GM18907 (cell line): ENCODE measurements at regions not wholly inside any gene's neighbourhood (a gene's known extent, or its start where the extent isn't known, plus 50 kb on each side); places are given as distances from the start of the nearest gene placed in this dataset.
"Not testable (repeated sequence)": the region's sequence is repeated elsewhere in the genome, so short reads cannot be mapped to it uniquely, and the experiment has no call there.

ENCODE experiments used
- ATAC-seq: cut with Tn5 transposase; IDR thresholded peaks from one replicate; pipeline ENCODE4 v1.9.1; 2021; ENCODE audit warnings: mild to moderate bottlenecking, moderate library complexity; ENCODE audit not compliant: unreplicated experiment

GRCh38 chr4:123624959-123625358 lies 228.4 kb downstream of the SPRY1 start:
- ATAC-seq, result peak; percentile 53

GRCh38 chr4:123628288-123628687 lies 231.7 kb downstream of the SPRY1 start:
- no peak for ATAC-seq

- peak; percentile 60 for ATAC-seq
Observed at GRCh38 chr4:123631786-123632692, 235.4 kb downstream of the SPRY1 start.

DNA sequence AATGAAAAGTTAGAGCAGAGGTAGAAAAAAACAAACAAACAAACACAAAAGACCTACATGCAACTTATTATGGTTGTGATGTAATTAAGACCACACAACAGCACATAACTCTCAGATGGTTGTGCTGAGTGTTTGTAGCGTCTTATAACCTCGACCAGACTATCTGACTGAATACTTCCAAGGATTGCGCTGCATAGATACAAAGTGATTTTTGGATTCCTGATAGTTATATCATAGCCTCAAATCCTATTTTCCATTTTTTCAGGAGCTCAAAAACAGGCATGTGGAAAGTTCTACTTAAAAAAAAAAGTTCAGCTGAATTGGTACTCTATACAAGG lies 236.1 kb downstream of the SPRY1 start:
- ATAC-seq, result no peak

GRCh38 chr4:123638834-123639233 lies 242.2 kb downstream of the SPRY1 start:
- ATAC-seq, result no peak

DNA sequence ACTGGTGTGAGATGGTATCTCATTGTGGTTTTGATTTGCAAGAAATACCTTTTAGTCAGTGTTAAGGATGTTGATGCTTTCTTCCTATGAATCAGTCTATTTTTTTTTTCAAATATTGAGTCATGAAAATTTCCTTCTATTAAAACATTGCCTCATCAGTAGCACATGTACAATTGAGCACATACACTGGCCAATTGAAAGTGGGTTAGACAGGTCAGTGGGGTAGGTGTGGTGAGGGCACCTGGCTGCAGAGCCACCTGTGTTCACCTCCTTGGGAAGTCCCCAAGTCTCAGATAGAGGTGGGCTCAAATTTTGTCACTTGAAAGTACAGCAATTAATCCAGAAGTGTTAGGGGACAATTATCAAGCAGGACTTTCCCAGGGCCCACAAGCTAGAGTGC lies 243.7 kb downstream of the SPRY1 start:
- no peak for ATAC-seq

DNA sequence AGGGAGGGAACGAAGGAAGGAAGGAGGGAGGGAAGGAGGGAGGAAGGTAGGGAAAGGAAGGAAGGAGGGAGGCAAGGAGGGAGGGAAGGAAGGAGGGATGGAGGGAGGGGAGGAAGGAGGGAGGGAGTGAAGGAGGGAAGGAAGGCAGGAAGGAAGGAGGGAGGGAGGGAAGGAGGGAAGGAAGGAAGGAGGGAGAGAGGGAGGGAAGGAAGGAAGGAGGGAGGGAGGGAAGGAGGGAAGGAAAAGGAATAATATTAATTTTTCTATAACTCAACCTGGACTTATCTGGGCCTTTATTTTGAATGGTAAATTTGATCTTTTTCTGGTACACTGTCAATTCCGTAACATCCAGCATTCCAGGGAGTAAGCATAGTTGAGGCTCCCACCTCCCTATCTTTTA lies 244.2 kb downstream of the SPRY1 start:
- no peak for ATAC-seq

DNA sequence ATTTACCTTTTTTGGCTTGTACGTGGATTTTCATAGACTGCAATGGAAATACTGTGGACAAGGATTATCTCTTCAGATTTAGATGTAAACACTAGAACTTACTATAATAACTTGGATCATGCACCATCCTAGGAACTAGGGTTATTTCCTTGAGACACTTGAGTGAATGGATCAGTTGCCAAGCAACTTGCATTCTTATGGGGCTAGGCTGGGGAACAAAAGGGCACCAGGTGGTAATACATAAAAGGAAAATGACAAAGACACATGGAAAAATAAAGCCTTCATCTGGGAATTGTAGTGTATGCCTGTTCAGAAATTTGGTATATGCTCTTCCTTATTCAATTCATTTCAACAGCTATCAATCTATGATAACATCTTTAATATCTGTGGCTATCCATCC lies 247.1 kb downstream of the SPRY1 start:
- no peak for ATAC-seq

- ATAC-seq, result peak; percentile 98
Observed at GRCh38 chr4:123649250-123649644, 252.7 kb downstream of the SPRY1 start.

DNA sequence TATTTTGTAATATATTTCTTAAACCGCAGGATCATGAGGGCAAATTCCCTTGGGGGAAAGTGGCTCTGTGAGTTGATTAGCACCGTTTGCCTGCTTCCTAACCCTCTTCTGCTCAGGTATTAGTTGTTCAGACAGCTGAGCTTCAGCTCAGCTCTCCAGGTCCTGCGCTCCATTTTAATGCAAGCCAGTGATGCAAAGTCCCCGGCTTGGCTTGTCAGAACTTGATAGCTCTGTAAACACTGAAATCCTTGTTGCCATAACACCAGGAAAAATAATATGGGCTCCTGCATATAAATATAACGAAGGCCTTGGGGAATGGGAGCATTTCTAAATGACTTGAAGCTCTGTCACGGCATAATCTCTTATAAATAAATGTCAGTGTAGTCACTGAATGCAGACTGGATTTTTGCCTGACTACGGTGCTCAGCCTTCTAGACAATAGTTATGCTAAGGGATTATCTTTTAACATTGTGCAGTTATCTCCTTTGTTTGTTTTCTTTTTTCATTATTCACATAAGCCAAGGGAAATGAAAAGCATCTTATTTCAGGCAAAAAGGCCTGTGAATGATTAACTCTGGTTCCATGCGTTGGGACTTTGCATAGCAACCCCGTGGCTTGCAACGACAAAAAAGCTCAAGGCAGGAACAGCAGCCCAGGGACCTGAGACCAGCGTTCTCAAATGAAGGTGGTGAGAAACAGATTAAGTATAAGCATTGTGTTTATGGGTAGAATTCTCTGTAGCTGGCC lies 253.2 kb downstream of the SPRY1 start:
- ATAC-seq, result peak; percentile 66

GRCh38 chr4:123651066-123651465 lies 254.5 kb downstream of the SPRY1 start:
- no peak for ATAC-seq

GRCh38 chr4:123651536-123652180 lies 255.1 kb downstream of the SPRY1 start:
- ATAC-seq, result no peak

- no peak for ATAC-seq
Observed at GRCh38 chr4:123652476-123652875, 255.9 kb downstream of the SPRY1 start.

DNA sequence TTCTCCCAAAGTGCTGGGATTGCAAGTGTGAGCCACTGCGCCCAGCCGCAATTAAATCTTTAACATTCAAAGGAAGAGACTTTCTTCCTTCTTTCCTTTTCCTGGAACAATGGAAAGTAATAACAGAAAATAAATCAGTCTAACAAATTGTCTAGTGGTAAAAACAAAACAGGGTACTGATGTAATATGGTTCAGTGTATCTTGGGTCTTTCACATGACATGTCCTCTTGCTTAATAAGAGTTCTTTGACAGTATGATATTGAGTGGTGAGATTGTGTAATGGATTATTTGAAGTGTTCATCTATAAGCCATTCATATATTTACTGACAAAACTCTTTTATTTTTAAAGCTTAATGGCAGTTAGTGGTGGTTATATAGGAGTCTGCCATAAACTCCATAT lies 256.6 kb downstream of the SPRY1 start:
- ATAC-seq, result no peak

DNA sequence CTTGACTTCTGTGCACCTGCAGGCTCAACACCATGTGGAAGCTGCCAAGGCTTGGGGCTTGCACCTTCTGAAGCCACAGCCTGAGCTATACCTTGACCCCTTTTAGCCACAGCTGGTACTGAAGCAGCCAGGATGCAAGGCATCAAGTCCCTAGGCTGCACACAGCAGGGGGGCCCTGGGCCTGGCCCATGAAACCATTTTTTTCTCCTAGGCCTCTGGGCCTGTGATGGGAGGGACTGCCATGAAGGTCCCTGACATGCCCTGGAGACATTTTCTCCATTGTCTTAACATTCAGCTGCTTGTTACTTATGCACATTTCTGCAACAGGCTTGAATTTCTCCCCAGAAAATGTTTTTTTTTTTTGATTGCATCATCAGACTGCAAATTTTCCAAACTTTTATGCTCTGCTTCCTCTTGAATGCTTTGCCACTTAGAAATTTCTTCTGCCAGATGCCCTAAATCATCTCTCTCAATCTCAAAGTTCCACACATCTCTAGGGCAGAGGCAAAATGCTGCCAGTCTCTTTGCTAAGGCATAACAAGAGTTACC lies 260.2 kb downstream of the SPRY1 start:
- not testable (repeated sequence) for ATAC-seq

DNA sequence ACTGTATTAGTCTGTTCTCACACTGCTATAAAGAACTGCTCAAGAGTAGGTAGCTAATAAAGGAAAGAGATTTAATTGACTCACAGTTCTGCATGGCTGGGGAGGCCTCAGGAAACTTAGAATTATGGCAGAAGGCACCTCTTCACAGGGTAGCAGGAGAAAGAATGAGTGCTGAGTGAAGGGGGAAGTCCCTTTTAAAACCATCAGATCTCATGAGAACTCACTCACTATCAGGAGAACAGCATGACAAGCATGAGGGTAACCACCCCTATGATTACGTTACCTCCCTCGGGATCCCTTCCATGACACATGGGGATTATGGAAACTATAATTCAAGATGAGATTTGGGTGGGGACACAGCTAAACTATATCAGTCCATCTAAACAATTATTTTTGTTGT lies 261.0 kb downstream of the SPRY1 start:
- ATAC-seq, result not testable (repeated sequence)

GRCh38 chr4:123659262-123659661 lies 262.7 kb downstream of the SPRY1 start:
- ATAC-seq, result no peak

GRCh38 chr4:123659730-123660129 lies 263.1 kb downstream of the SPRY1 start:
- ATAC-seq, result peak; percentile 53

- ATAC-seq, result no peak
Observed at GRCh38 chr4:123661080-123661737, 264.6 kb downstream of the SPRY1 start.

GRCh38 chr4:123662827-123663226 lies 266.2 kb downstream of the SPRY1 start:
- no peak for ATAC-seq

DNA sequence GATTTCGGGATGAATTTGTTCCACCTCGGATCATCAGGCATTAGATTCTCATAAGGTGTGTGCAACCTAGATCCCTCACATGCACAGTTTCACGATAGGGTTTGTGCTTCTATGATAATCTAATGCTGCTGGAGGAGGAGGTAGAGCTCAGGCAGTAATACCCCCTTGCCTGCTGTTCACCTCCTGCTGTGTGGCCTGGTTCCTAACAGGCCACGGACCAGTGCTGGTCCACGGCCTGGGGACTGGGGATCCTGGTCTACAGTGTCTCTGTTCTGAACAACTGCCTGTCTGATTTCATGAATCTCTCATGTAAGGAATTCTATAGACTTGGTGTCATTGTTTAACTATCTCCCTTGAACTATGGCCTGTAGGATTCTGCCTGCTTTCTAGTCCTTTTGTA lies 269.9 kb downstream of the SPRY1 start:
- ATAC-seq, result no peak
